Mesendoderm (in vitro differentiated cells): ENCODE measurements at regions not wholly inside any gene's neighbourhood (a gene's known extent, or its start where the extent isn't known, plus 50 kb on each side); places are given as distances from the start of the nearest gene placed in this dataset.

Experiments used
- DNase-seq: peaks from one replicate; pipeline ENCODE4 v3.0.0; 2013
- H2AK5ac ChIP-seq: 2 replicates; pipeline ENCODE4 v1.6.1; 2013; ENCODE audit warnings: low read length, inconsistent platforms
- H2BK120ac ChIP-seq: 2 replicates; pipeline ENCODE4 v1.6.1; 2013; ENCODE audit warnings: low read depth, mild to moderate bottlenecking, low read length, moderate library complexity, mixed read lengths
- H2BK15ac ChIP-seq: replicated peaks from 2 replicates; pipeline ENCODE4 v1.6.1; 2013; ENCODE audit warnings: low read depth, mild to moderate bottlenecking, moderate library complexity
- H2BK5ac ChIP-seq: 2 replicates; pipeline ENCODE4 v1.6.1; 2013; ENCODE audit warnings: low read length, inconsistent platforms
- H3K18ac ChIP-seq: 2 replicates; pipeline ENCODE4 v1.6.1; 2013; ENCODE audit warnings: mild to moderate bottlenecking, low read length, mixed read lengths
- H3K23ac ChIP-seq: one replicate; pipeline ENCODE4 v1.6.1; 2013; ENCODE audit warnings: low read length
- H3K27ac ChIP-seq: 2 replicates; pipeline ENCODE4 v1.5.1; 2013; ENCODE audit warnings: low read depth, mild to moderate bottlenecking, inconsistent platforms, low read length, moderate library complexity
- H3K27me3 ChIP-seq: 2 replicates; pipeline ENCODE4 v1.6.1; 2013; ENCODE audit warnings: low read length, control low read depth, mild to moderate bottlenecking, inconsistent platforms; ENCODE audit not compliant: insufficient read depth, poor library complexity
- H3K36me3 ChIP-seq: 2 replicates; pipeline ENCODE4 v1.6.1; 2013; ENCODE audit warnings: low read length, inconsistent platforms; ENCODE audit not compliant: control insufficient read depth, insufficient read depth
- H3K4ac ChIP-seq: one replicate; pipeline ENCODE4 v1.6.1; 2013; ENCODE audit warnings: low read depth, mild to moderate bottlenecking, low read length, moderate library complexity
- H3K4me1 ChIP-seq: 2 replicates; pipeline ENCODE4 v1.6.1; 2013; ENCODE audit warnings: low read depth, low read length, inconsistent platforms; ENCODE audit not compliant: control insufficient read depth
- H3K4me2 ChIP-seq: 2 replicates; pipeline ENCODE4 v1.6.1; 2013; ENCODE audit warnings: low read length
- H3K4me3 ChIP-seq: 2 replicates; pipeline ENCODE4 v1.5.1; 2013; ENCODE audit warnings: mild to moderate bottlenecking, low read length
- H3K56ac ChIP-seq: one replicate; pipeline ENCODE4 v1.6.1; 2013; ENCODE audit warnings: low read length
- H3K79me1 ChIP-seq: 2 replicates; pipeline ENCODE4 v1.6.1; 2013; ENCODE audit warnings: low read length, inconsistent platforms
- H3K79me2 ChIP-seq: 2 replicates; pipeline ENCODE4 v1.6.1; 2013; ENCODE audit warnings: mild to moderate bottlenecking, low read length; ENCODE audit not compliant: control insufficient read depth, insufficient read depth
- H3K9ac ChIP-seq: 2 replicates; pipeline ENCODE4 v1.6.1; 2013; ENCODE audit warnings: low read length, inconsistent platforms
- H4K5ac ChIP-seq: one replicate; pipeline ENCODE4 v1.6.1; 2013; ENCODE audit warnings: low read length
- H4K8ac ChIP-seq: one replicate; pipeline ENCODE4 v1.6.1; 2013; ENCODE audit warnings: low read depth, mild to moderate bottlenecking, control low read depth, low read length, moderate library complexity
- WGBS: extraction: QIAGEN DNeasy Blood & Tissue Kit; methylation state at CpG from one replicate; pipeline ENCODE4 v1.1.7; 2013; ENCODE audit warnings: low lambda C conversion rate, missing lambda C conversion rate; ENCODE audit not compliant: insufficient coverage; ENCODE audit errors: extremely low coverage; 5-methylcytosine and 5-hydroxymethylcytosine counted together

DNA sequence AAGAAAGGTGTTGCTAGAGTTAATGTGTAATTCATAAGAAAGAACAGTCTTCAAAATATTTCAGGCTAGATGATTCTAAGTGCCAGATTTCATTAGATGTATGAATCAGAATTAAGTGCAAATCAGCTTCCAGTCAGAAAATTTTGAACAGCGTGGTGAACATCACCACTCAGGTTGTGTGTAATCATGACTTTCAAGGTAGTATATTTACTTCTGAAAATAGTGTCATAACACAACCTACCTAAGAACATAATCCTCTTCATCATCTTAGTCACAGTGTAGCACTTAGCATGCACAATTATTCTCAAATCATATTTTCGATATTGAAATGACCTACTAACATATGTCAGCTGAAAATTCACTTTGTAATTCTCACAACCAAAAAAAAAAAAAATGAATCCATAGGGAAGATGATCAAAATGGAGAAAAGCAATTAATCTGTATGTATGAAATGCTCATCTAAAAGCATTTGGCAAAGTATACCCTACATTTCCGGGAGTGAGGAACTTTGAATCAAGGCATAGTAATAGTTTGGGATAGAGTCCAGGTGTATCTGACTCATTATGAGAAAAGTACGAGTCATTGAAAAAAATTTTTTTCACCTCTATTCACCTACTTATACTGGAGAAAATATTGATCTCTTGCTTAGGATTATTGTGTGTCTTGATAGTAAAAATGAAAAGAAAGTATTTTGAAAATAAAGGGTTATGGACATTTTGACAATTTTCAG is 221.8 kb upstream of the CHRM3 start:
- H2BK15ac ChIP-seq, result no peak overlapping the region
- no peak overlapping the region for H3K56ac ChIP-seq
- no peaks in the 10 kb centered on the region for H3K79me2 ChIP-seq
- no peak overlapping the region for H3K27ac ChIP-seq
- no peak overlapping the region for H4K8ac ChIP-seq
- H2BK5ac ChIP-seq, result no peak overlapping the region
- no peak overlapping the region for H3K9ac ChIP-seq
- no CpG with 5 or more reads among the region's 4 CpGs for WGBS
- H3K4me2 ChIP-seq, result no peak overlapping the region
- H3K23ac ChIP-seq, result no peak overlapping the region
- no peaks in the 10 kb centered on the region for H3K4me1 ChIP-seq
- no peak overlapping the region for H3K4me3 ChIP-seq
- H2AK5ac ChIP-seq, result no peak overlapping the region
- no peak overlapping the region for H3K18ac ChIP-seq
- H4K5ac ChIP-seq, result no peak overlapping the region
- no peaks in the 10 kb centered on the region for H3K27me3 ChIP-seq
- H3K79me1 ChIP-seq, result no peaks in the 10 kb centered on the region
- DNase-seq, result no peak
- H3K36me3 ChIP-seq, result no peaks in the 10 kb centered on the region
- H3K4ac ChIP-seq, result no peak overlapping the region
- no peak overlapping the region for H2BK120ac ChIP-seq

DNA sequence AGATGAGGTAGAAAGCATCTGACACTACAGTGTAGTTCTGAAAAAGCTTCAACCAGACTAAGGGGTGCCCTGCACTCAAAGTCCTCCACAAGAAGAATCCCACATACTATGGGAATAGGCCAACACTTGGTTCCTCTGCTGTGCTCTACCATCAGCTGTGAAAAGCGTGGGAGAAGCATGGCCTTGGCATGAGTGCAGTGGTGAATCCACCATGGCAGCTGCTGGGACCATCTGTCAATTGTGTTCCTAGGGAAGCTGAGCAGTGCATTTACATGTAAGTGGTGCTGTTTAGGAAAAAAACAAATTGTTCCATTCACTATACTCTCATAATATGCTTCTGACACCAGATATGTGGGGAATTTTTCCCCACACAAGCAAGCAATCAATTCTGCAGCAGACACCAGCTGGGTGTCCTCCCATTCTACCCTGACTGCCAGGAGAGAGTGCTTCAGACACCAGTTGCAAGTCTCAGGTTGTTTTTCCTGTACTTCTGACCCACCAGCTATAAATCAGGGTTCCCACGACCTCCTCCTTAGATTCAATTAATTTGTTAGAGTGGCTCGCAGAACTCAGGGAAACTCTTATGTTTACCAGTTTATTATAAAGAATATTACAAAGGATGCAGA is 230.8 kb upstream of the CHRM3 start:
- no peak overlapping the region for H2AK5ac ChIP-seq
- no peak overlapping the region for H3K4me3 ChIP-seq
- no peak for DNase-seq
- H3K56ac ChIP-seq, result no peak overlapping the region
- no peak overlapping the region for H3K9ac ChIP-seq
- no peak overlapping the region for H3K4ac ChIP-seq
- H3K4me1 ChIP-seq, result no peaks in the 10 kb centered on the region
- H3K4me2 ChIP-seq, result no peak overlapping the region
- H3K36me3 ChIP-seq, result no peaks in the 10 kb centered on the region
- H2BK5ac ChIP-seq, result no peak overlapping the region
- WGBS, result no CpG with 5 or more reads among the region's 3 CpGs
- H2BK120ac ChIP-seq, result no peak overlapping the region
- H3K27me3 ChIP-seq, result no peaks in the 10 kb centered on the region
- H3K23ac ChIP-seq, result no peak overlapping the region
- no peaks in the 10 kb centered on the region for H3K79me1 ChIP-seq
- no peak overlapping the region for H3K27ac ChIP-seq
- no peak overlapping the region for H4K5ac ChIP-seq
- H4K8ac ChIP-seq, result no peak overlapping the region
- H3K79me2 ChIP-seq, result no peaks in the 10 kb centered on the region
- H3K18ac ChIP-seq, result no peak overlapping the region
- H2BK15ac ChIP-seq, result no peak overlapping the region

DNA sequence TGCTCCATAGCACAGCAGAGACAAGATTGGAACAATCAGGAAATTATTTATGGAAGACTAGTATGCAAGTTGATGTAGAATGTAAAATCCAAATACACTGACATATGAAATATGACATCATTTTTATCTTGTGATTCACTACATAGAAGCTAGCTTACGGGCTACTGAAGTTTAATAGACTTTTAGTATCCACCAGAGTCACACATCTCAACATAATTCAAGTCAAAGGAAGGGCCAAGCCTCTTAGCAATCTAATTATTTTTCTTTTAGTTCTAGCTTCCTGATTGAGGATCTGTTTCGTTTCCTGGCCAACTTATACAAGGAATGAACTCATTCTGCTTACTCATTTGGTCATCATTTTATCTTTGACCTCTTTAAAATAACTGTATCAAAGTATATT is 234.4 kb upstream of the CHRM3 start:
- Histone ChIP-seq H3K27me3 (no peaks in the 10 kb centered on the region), H3K27ac (no peak overlapping the region), H4K5ac (no peak overlapping the region), H3K4me3 (no peak overlapping the region), H2AK5ac (no peak overlapping the region), H3K18ac (no peak overlapping the region), H2BK120ac (no peak overlapping the region), H3K36me3 (no peaks in the 10 kb centered on the region), H3K9ac (no peak overlapping the region), H3K56ac (no peak overlapping the region), H4K8ac (no peak overlapping the region), H2BK5ac (no peak overlapping the region), H3K79me2 (no peaks in the 10 kb centered on the region), H3K4me1 (no peaks in the 10 kb centered on the region), H3K79me1 (no peaks in the 10 kb centered on the region), H3K23ac (no peak overlapping the region), H3K4ac (no peak overlapping the region), H3K4me2 (no peak overlapping the region), H2BK15ac (no peak overlapping the region)
- no peak for DNase-seq
- no CpG with 5 or more reads among the region's 2 CpGs for WGBS

DNA sequence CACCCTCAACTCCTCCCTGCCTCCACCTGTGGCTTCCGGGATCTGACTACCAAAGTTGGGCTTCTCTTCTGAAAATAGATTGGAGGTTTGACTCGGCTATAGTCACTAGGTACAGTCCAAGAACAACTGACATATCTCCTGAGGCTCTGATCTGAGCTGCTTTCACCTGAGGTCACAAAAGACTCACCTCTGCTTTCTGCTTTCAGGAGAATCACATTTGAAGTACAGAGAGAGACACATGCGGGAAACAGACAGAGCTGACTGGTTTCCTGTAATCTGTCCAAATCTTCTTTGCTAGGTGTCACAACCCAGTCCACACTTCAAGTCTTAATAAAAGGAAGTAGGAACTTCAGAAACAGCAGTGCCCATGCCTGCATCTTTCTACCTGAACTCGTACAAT is 245.4 kb upstream of the CHRM3 start:
- no peak overlapping the region for H3K4me3 ChIP-seq
- no peak overlapping the region for H2BK15ac ChIP-seq
- H3K36me3 ChIP-seq, result no peaks in the 10 kb centered on the region
- no peaks in the 10 kb centered on the region for H3K79me2 ChIP-seq
- H2AK5ac ChIP-seq, result no peak overlapping the region
- H3K18ac ChIP-seq, result no peak overlapping the region
- WGBS, result no CpG with 5 or more reads among the region's 4 CpGs
- H4K8ac ChIP-seq, result no peak overlapping the region
- H3K9ac ChIP-seq, result no peak overlapping the region
- H3K23ac ChIP-seq, result no peak overlapping the region
- H3K27me3 ChIP-seq, result no peaks in the 10 kb centered on the region
- H2BK5ac ChIP-seq, result no peak overlapping the region
- no peaks in the 10 kb centered on the region for H3K79me1 ChIP-seq
- H3K4me2 ChIP-seq, result no peak overlapping the region
- no peak overlapping the region for H3K27ac ChIP-seq
- H3K56ac ChIP-seq, result no peak overlapping the region
- no peak overlapping the region for H2BK120ac ChIP-seq
- no peak for DNase-seq
- no peaks in the 10 kb centered on the region for H3K4me1 ChIP-seq
- no peak overlapping the region for H4K5ac ChIP-seq
- no peak overlapping the region for H3K4ac ChIP-seq

DNA sequence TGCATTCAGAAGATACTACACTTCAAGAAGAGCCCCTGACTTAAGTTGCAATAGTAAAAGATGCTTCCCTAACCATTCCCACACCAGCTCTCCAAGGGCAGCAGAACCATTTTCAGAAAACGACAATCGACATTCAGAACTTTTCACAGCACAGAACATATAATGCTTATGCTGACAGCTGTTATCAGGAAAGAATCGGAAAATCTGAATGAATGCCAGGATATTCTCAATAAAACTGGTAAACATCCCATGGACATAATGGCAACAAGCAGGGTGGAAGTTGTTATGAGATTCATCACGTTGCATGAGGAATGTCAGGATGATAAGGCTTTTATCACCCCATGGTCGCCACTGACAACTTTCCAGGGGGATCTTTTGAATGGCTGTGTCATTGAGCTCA is 246.6 kb upstream of the CHRM3 start:
- no peaks in the 10 kb centered on the region for H3K79me2 ChIP-seq
- H3K18ac ChIP-seq, result no peak overlapping the region
- H3K4me1 ChIP-seq, result no peaks in the 10 kb centered on the region
- H2BK5ac ChIP-seq, result no peak overlapping the region
- H2BK120ac ChIP-seq, result no peak overlapping the region
- H3K9ac ChIP-seq, result no peak overlapping the region
- no peak overlapping the region for H3K56ac ChIP-seq
- DNase-seq, result no peak
- H3K79me1 ChIP-seq, result no peaks in the 10 kb centered on the region
- no peak overlapping the region for H3K4me2 ChIP-seq
- no peak overlapping the region for H3K4ac ChIP-seq
- H4K5ac ChIP-seq, result no peak overlapping the region
- no peak overlapping the region for H3K27ac ChIP-seq
- no peak overlapping the region for H3K4me3 ChIP-seq
- H4K8ac ChIP-seq, result no peak overlapping the region
- H2AK5ac ChIP-seq, result no peak overlapping the region
- WGBS, result no CpG with 5 or more reads among the region's 5 CpGs
- H3K36me3 ChIP-seq, result no peaks in the 10 kb centered on the region
- no peak overlapping the region for H3K23ac ChIP-seq
- H3K27me3 ChIP-seq, result no peaks in the 10 kb centered on the region
- H2BK15ac ChIP-seq, result no peak overlapping the region

DNA sequence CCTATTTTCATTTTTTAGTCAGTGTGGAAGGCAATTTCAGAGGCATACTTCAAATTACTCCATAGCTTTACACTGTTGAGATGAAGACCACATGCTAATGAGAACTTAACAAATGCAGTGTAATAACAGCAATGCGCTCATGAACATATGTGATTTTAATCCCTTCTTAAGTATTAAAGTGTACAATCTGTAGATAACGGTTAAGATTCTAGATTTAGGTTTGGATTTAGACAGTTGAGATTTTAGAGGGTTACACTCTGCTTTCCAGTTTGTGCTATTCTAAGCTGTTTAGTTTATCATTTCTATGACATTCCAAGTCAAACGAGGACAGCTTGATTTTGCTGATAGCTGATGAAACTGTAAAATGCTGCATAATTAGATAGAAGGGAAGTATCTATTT is 257.8 kb upstream of the CHRM3 start:
- peaks cover 7% of the 10 kb centered on the region for H3K4me1 ChIP-seq
- H3K36me3 ChIP-seq, result no peaks in the 10 kb centered on the region
- no peak overlapping the region for H3K23ac ChIP-seq
- no peak overlapping the region for H3K9ac ChIP-seq
- no peak overlapping the region for H3K4me2 ChIP-seq
- WGBS, result no CpG with 5 or more reads among the region's 3 CpGs
- DNase-seq, result no peak
- no peak overlapping the region for H3K4ac ChIP-seq
- H3K27ac ChIP-seq, result no peak overlapping the region
- H3K4me3 ChIP-seq, result no peak overlapping the region
- no peak overlapping the region for H2AK5ac ChIP-seq
- no peak overlapping the region for H2BK120ac ChIP-seq
- no peak overlapping the region for H3K56ac ChIP-seq
- H3K79me2 ChIP-seq, result no peaks in the 10 kb centered on the region
- no peaks in the 10 kb centered on the region for H3K27me3 ChIP-seq
- H2BK5ac ChIP-seq, result no peak overlapping the region
- no peak overlapping the region for H2BK15ac ChIP-seq
- H4K8ac ChIP-seq, result no peak overlapping the region
- H4K5ac ChIP-seq, result no peak overlapping the region
- no peak overlapping the region for H3K18ac ChIP-seq
- no peaks in the 10 kb centered on the region for H3K79me1 ChIP-seq
